ENCODE measurements at regions not wholly inside any gene's neighbourhood (a gene's known extent, or its start where the extent isn't known, plus 50 kb on each side); places are given as distances from the start of the nearest gene placed in this dataset.

DNA sequence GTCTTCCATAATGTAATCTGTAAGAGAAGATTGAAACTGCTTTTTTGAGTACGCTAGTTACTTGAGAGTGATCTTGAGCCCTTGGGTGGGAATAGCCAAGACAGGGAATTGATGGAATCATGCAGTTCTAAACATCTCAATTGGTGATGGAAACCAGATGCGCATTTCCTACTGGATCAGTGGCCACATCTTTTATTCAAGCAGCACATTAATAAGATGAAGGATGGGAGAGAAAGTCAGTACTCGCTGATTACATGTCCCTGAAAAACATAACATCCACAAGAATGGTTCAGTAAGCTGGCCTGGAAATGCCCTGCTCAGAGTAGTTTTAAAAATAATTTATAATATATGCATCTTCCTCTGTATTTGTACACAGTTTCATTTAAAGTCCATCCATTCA, 833.8 kb downstream of the JRKL start:
- Histone ChIP-seq H3K9me3 (no peaks in the 10 kb centered on the region), H3K4me3 (no peak overlapping the region), H3K4me2 (no peak overlapping the region), H3K4me1 (no peaks in the 10 kb centered on the region), H3K9ac (no peak overlapping the region), H3K27me3 (no peaks in the 10 kb centered on the region), H3K36me3 (no peaks in the 10 kb centered on the region), H3K27ac (no peak overlapping the region), H4K20me1 (no peaks in the 10 kb centered on the region)
- no peak for TF ChIP-seq Cebpa-rat (IDR thresholded peaks at IDR 0.05)

DNA sequence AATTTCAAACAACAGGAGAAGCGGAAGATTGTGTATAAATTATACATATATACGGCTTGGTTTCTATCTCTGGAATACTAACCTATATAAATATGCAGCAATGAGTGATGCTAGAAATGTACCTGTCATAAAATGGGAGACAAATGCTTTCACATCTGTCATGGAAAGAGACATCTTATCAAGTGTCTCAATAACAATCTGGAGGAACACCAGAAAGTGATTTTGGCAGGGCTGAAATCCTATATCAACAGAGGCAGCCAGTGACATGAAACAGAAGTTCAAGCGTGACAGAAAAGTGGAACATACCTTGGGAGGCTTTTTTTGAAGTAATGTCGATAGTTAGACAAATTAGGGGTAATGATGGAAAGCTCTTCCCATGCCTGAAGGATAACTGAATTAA, 834.6 kb downstream of the JRKL start:
- Histone ChIP-seq H3K4me2 (no peak overlapping the region), H3K4me1 (no peaks in the 10 kb centered on the region), H3K9ac (no peak overlapping the region), H3K27ac (no peak overlapping the region), H4K20me1 (no peaks in the 10 kb centered on the region), H3K36me3 (no peaks in the 10 kb centered on the region), H3K27me3 (no peaks in the 10 kb centered on the region), H3K4me3 (no peak overlapping the region), H3K9me3 (no peaks in the 10 kb centered on the region)
- TF ChIP-seq Cebpa-rat (IDR thresholded peaks at IDR 0.05): no peak

DNA sequence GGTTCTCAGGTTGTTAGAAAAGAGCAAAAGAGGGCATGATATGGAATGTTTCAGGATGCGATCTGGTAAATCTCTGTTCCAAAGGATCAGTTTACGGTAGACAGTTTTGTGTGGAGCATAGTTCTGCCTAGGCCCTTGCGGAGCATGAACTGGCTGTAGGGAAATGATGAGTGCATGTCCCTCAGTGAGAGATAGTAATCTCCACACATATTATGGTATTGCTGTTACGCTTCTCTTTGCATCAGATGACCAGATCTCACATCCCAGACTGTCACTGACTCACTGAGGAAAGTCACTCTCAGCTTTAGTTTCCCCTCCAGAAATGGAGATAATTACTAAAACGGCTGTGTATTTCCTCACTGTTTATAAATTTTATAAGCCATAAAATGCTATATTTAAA, 836.0 kb downstream of the JRKL start:
- Histone ChIP-seq H4K20me1 (no peaks in the 10 kb centered on the region), H3K9me3 (no peaks in the 10 kb centered on the region)

DNA sequence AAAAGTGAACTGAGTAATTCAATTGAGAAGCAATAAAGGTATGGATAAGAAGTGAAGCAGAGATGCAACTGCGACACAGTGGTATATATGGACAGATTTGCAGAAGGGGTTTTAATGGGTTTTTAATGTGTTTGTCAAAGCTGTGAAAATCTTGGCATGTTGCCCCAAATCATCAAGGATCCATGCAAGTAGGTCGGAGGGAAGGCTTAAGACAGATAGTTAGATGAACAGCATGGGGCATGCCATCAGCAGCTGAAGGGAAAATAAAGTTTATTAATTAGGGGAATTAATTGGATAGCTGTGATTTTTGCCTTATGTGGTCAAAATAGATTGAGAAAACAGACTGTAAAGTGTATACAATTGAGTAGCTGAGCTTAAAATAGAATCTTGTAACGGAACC, 840.1 kb downstream of the JRKL start:
- H3K9ac ChIP-seq: no peak overlapping the region
- no peaks in the 10 kb centered on the region for H4K20me1 ChIP-seq
- H3K36me3 ChIP-seq: no peaks in the 10 kb centered on the region
- no peak overlapping the region for H3K4me2 ChIP-seq
- H3K27ac ChIP-seq: no peak overlapping the region
- H3K9me3 ChIP-seq: no peaks in the 10 kb centered on the region
- no peak overlapping the region for H3K4me3 ChIP-seq
- no peak for TF ChIP-seq Cebpa-rat (IDR thresholded peaks at IDR 0.05)
- H3K27me3 ChIP-seq: no peaks in the 10 kb centered on the region
- H3K4me1 ChIP-seq: no peaks in the 10 kb centered on the region

More for the DNA sequence above, 836.0 kb downstream of the JRKL start:
- Histone ChIP-seq H3K4me1 (no peaks in the 10 kb centered on the region), H3K4me3 (no peak overlapping the region), H3K36me3 (no peaks in the 10 kb centered on the region), H3K9ac (no peak overlapping the region), H3K4me2 (no peak overlapping the region), H3K27me3 (no peaks in the 10 kb centered on the region), H3K27ac (no peak overlapping the region)
- no peak for TF ChIP-seq Cebpa-rat (IDR thresholded peaks at IDR 0.05)

DNA sequence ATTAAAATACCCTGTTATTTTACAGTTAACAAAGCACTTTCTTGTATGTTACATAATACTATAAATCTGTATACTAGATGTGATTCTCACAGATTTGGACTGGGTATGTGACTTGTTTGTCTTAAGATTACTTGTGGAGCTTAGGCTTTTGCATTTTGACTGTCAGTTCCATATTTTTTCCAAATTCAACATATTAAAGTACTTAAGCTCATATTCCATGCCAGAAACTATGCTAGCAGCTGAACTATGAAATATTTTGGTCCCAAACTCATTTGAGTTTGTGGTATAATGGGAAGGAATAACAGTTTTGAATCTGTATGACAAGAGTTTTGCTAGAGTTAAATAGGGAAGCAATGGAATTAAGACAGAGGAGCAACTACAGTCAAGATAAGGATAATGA, 841.4 kb downstream of the JRKL start:
- Histone ChIP-seq H3K27me3 (no peaks in the 10 kb centered on the region), H4K20me1 (no peaks in the 10 kb centered on the region), H3K4me2 (no peak overlapping the region), H3K4me3 (no peak overlapping the region), H3K9ac (no peak overlapping the region), H3K9me3 (no peaks in the 10 kb centered on the region), H3K27ac (no peak overlapping the region), H3K4me1 (no peaks in the 10 kb centered on the region), H3K36me3 (no peaks in the 10 kb centered on the region)
- no peak for TF ChIP-seq Cebpa-rat (IDR thresholded peaks at IDR 0.05)

DNA sequence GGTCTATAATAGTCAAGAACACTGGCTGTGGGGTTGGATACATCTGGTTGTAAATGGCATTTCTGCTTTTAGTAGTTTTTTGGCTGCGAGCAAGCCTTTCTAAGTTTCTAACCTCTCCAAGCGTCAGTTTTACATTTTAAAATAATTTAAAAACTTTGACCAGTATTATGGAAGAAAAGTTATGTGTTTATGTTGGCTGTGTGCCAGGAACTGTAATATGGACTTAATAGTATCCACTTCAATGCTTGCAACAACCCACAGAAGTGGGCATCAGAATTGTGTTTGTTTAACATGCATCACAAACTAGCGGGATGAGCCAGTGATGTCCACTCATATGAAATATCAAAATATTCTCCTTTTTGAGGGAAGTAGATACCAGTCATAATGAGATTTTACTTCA, 844.2 kb downstream of the JRKL start:
- no peak for TF ChIP-seq Cebpa-rat (IDR thresholded peaks at IDR 0.05)
- H3K9me3 ChIP-seq: no peaks in the 10 kb centered on the region

DNA sequence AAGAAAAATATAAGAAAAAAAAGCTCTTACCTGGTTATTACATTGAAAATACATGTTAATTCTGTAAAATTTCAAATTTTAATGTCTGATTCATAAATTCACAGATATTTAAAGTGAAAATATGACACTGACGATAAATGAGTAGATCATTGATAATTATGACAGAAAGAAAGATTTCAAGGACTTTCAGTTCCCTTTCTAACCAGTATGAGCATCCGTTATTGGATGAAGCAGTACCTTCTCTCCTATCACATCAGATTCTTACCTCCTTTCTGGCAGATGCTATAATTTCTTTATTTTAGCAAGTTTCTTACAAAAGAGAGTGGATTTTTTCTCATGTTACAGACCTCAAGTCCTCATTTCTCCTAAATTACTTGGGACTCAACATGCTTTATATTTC, 847.3 kb downstream of the JRKL start:
- Histone ChIP-seq H4K20me1 (no peaks in the 10 kb centered on the region), H3K36me3 (no peaks in the 10 kb centered on the region), H3K4me2 (no peak overlapping the region), H3K4me3 (no peak overlapping the region), H3K27me3 (no peaks in the 10 kb centered on the region), H3K27ac (no peak overlapping the region), H3K9me3 (no peaks in the 10 kb centered on the region), H3K9ac (no peak overlapping the region), H3K4me1 (no peaks in the 10 kb centered on the region)
- no peak for TF ChIP-seq Cebpa-rat (IDR thresholded peaks at IDR 0.05)

More for the DNA sequence above, 844.2 kb downstream of the JRKL start:
- Histone ChIP-seq H4K20me1 (no peaks in the 10 kb centered on the region), H3K4me3 (no peak overlapping the region), H3K27me3 (no peaks in the 10 kb centered on the region), H3K9ac (no peak overlapping the region), H3K36me3 (no peaks in the 10 kb centered on the region), H3K4me1 (no peaks in the 10 kb centered on the region), H3K4me2 (no peak overlapping the region), H3K27ac (no peak overlapping the region)

DNA sequence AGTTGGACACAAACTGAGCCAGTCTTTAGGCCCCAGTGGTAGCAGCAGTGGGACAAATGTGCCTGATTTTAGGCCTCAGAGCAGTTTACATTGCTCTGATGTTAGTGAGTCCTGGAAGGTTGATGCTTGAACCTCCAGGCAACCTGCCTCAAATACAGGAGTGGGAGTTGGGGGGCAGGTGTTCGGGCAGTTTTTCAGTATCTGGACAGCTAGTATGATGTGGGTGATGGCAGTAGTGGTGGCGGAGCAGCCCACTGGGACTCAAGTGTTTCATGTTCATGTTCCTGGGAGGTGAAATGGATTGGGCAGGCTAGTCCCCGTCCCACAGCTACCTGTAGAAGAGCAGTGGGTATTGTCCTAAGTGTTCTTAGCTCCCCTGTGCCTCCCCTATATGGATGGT, 857.8 kb downstream of the JRKL start:
- no peaks in the 10 kb centered on the region for H4K20me1 ChIP-seq
- H3K27ac ChIP-seq: no peak overlapping the region
- H3K4me1 ChIP-seq: no peaks in the 10 kb centered on the region
- H3K27me3 ChIP-seq: no peaks in the 10 kb centered on the region
- no peaks in the 10 kb centered on the region for H3K9me3 ChIP-seq
- no peak overlapping the region for H3K9ac ChIP-seq
- no peak overlapping the region for H3K4me2 ChIP-seq
- H3K36me3 ChIP-seq: no peaks in the 10 kb centered on the region
- H3K4me3 ChIP-seq: no peak overlapping the region
- no peak for TF ChIP-seq Cebpa-rat (IDR thresholded peaks at IDR 0.05)

DNA sequence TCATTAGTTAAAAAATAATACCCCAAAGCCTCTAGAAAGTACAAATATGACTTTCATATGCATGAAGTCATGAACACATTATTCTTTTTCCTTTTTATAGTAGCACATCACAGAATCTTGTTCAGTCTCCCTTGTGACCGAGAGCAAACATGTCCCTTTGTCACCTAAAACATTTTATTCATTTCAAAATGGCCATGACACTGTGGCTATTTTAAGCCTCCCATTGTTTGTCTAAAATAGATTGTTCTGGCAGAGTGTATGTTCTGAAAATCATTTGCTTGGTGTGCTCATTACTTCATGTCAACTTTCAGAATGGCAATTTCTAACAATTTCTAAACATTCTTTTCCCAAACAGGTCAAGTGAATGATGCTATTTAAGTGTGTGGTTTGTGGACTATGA, 865.0 kb downstream of the JRKL start:
- no peaks in the 10 kb centered on the region for H3K4me1 ChIP-seq
- no peak for TF ChIP-seq Cebpa-rat (IDR thresholded peaks at IDR 0.05)
- no peak overlapping the region for H3K9ac ChIP-seq
- H3K9me3 ChIP-seq: no peaks in the 10 kb centered on the region
- no peak overlapping the region for H3K4me2 ChIP-seq
- H3K27me3 ChIP-seq: no peaks in the 10 kb centered on the region
- no peaks in the 10 kb centered on the region for H4K20me1 ChIP-seq
- H3K36me3 ChIP-seq: no peaks in the 10 kb centered on the region
- no peak overlapping the region for H3K4me3 ChIP-seq
- H3K27ac ChIP-seq: no peak overlapping the region

DNA sequence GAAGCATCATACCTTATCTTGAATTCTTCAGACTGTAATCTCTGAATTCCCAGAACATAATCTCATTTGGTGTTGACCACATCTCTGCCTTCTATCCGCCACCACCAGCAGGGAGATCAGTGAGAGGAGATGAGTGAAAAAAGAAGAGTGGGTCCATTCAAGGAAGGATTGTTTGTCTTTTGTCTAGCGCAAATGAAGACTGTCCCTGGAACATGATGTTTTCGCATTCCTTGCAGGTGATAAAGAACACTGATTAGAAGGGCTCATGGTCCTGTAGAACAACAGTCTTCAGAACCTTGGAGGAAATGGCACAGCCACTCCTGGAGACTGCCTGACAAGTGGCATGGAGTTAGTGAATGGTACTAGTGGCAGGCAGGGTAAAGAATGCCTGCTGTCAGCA, 869.6 kb downstream of the JRKL start:
- H3K36me3 ChIP-seq: no peaks in the 10 kb centered on the region
- H3K4me1 ChIP-seq: no peaks in the 10 kb centered on the region
- no peak overlapping the region for H3K27ac ChIP-seq
- no peaks in the 10 kb centered on the region for H4K20me1 ChIP-seq
- H3K9ac ChIP-seq: no peak overlapping the region
- no peak overlapping the region for H3K4me3 ChIP-seq
- no peak overlapping the region for H3K4me2 ChIP-seq
- TF ChIP-seq Cebpa-rat (IDR thresholded peaks at IDR 0.05): no peak
- no peaks in the 10 kb centered on the region for H3K27me3 ChIP-seq
- no peaks in the 10 kb centered on the region for H3K9me3 ChIP-seq

DNA sequence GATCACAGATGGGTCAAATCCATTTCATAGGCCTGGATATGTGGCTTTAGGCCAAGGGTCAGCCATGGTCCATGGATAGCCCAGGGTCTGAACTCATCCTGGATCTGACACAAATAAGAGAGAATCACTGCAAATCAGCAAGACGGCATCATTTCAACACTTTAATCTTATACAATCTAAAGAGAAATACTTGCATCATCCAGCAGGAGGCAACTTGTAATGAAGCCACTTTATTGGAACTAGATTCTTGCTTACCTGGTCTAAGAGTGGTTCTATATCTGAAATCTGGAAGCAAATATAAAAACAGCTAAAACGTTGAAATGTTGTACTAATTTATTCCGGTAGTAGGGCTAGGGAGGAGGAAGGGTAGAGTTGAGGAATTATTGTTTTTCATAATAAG, 870.1 kb downstream of the JRKL start:
- Histone ChIP-seq H3K4me3 (no peak overlapping the region), H3K9me3 (no peaks in the 10 kb centered on the region), H3K27me3 (no peaks in the 10 kb centered on the region), H3K9ac (no peak overlapping the region), H3K36me3 (no peaks in the 10 kb centered on the region), H3K4me1 (no peaks in the 10 kb centered on the region), H4K20me1 (no peaks in the 10 kb centered on the region), H3K4me2 (no peak overlapping the region), H3K27ac (no peak overlapping the region)
- TF ChIP-seq Cebpa-rat (IDR thresholded peaks at IDR 0.05): no peak

Measured in BLaER1 (cell line).